ENCODE measurements at regions not wholly inside any gene's neighbourhood (a gene's known extent, or its start where the extent isn't known, plus 50 kb on each side); places are given as distances from the start of the nearest gene placed in this dataset.

- Mint-ChIP-seq H3K36me3 (peaks cover 30% of the 10 kb centered on the region), H3K4me3 (no peak overlapping the region), H3K27me3 (ENCODE audit: low read depth) (peaks cover 4% of the 10 kb centered on the region; the same call in 1 of the 2 replicates), H3K9me3 (peaks cover 43% of the 10 kb centered on the region), H3K4me1 (0 out of 2 replicates have a peak, but pooled peaks cover 3% of the 10 kb centered on the region), H3K27ac (no peak overlapping the region)
- TF ChIP-seq IRF2 (CRISPR knock-in tag; IDR thresholded peaks at IDR 0.05; ENCODE audit: borderline replicate concordance, low read depth): no peak
- TF ChIP-seq CREM (CRISPR knock-in tag; IDR thresholded peaks at IDR 0.05): no peak
- no peak for TF ChIP-seq E2F4 (CRISPR knock-in tag; IDR thresholded peaks at IDR 0.05; ENCODE audit: borderline replicate concordance, low read depth)
- TF ChIP-seq AR (CRISPR knock-in tag; IDR thresholded peaks at IDR 0.05): no peak
- no peak for TF ChIP-seq ATF3 (CRISPR knock-in tag; conservative IDR thresholded peaks at IDR 0.05)
- TF ChIP-seq STAT6 (CRISPR knock-in tag; conservative IDR thresholded peaks at IDR 0.05; ENCODE audit: low read depth): no peak
- TF ChIP-seq ZNF512 (CRISPR knock-in tag; IDR thresholded peaks at IDR 0.05; ENCODE audit: borderline replicate concordance): no peak
- no peak for TF ChIP-seq AFF4 (CRISPR knock-in tag; IDR thresholded peaks at IDR 0.05; ENCODE audit: borderline replicate concordance)
- TF ChIP-seq GRHL2 (CRISPR knock-in tag; IDR thresholded peaks at IDR 0.05; ENCODE audit: insufficient replicate concordance, severe bottlenecking): no peak
- TF ChIP-seq ZNF671 (CRISPR knock-in tag; IDR thresholded peaks at IDR 0.05): no peak
- TF ChIP-seq TP53 (CRISPR knock-in tag; IDR thresholded peaks at IDR 0.05): no peak
- no peak for TF ChIP-seq PRDM15 (CRISPR knock-in tag; IDR thresholded peaks at IDR 0.05)
- TF ChIP-seq HMGA2 (CRISPR knock-in tag; IDR thresholded peaks at IDR 0.05): no peak
- no peak for ATAC-seq
- CTCF ChIA-PET: no interaction called here
- POLR2A ChIA-PET: no interaction called here
- DNase-seq (ENCODE audit: low spot score): no peak
Observed at GRCh38 chr12:85657251-85657650, 179.0 kb downstream of the RASSF9 start.

Data from WTC11 (cell line).